ENCODE measurements at regions not wholly inside any gene's neighbourhood (a gene's known extent, or its start where the extent isn't known, plus 50 kb on each side); places are given as distances from the start of the nearest gene placed in this dataset.

DNA sequence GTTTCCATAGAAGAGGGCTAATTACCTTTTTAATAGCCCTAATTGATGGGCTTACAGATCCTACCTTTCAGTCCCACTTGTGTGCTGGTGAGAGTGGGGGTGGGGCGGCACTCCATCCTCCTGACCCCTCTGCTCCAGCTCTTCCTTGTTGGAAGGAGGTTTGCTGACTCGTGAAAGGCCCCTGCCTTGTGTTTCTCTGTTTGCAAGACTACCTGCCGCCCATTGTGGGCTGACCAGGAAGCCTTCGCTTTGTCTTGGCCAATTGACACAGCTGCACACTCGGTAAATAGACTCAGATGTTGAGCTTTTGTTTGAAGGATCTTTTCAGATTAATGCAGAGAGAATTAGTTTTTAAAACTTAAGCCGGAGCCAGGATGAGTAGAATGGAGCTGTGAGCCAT is 197.3 kb upstream of the HES1 start:
- DNase-seq, result no peak

DNA sequence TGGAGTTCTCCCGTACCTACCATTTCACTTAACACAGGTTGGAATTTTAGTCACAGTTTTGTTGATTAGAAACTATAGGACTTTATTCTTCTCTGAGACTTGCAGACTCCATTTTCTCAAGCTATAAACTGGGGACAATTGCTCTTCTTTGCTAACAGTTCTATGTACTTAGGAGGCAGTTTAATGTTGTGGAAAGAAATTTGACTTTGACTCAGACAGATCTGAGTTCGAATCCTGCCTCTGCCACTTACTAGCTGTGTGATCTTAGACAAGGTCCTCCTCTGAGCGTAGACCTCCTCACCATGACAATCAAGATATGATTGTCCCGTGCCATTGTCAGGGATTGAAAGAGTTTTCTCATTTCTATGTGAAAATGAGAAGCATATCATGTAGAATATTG is 196.4 kb upstream of the HES1 start:
- no peak for DNase-seq

DNA sequence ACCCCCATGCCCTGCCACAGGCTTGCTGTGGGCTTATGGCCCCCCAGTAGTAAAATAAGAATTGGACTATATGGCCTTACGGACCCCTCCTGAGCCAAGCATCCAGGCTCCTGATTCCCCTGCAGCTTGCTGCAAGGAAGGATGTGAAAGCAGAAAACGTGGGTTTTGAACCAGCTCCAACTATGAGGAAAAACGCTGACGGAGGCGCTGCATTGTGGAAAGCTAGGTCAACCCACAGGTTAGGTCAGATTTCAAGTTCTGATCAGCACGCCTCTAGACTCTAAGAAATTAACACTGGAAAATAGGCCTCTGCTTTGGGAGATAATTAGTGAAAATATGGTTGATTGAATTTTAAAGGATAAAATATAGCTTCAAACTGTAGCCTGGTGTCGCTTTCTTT is 195.4 kb upstream of the HES1 start:
- DNase-seq, result no peak

DNA sequence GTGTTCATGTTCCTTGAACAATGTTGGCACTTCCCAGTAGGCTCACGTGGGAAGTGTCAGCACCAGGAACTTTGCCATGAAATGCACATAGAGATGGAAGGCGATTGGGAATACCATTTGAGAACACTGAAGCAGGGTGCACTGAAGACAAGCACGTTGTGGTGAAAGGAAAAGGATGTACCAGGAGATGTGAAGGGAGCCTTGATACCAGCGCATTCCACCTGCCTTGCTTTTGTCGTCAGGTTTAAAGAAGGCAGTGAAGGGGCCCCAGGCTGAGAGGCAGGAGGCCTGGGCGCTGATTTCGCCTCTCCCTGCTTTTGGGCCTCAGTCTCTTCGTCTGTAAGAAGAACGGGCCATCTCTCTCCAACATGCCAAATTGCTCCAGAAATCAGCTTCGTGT is 194.5 kb upstream of the HES1 start:
- no peak for DNase-seq

DNA sequence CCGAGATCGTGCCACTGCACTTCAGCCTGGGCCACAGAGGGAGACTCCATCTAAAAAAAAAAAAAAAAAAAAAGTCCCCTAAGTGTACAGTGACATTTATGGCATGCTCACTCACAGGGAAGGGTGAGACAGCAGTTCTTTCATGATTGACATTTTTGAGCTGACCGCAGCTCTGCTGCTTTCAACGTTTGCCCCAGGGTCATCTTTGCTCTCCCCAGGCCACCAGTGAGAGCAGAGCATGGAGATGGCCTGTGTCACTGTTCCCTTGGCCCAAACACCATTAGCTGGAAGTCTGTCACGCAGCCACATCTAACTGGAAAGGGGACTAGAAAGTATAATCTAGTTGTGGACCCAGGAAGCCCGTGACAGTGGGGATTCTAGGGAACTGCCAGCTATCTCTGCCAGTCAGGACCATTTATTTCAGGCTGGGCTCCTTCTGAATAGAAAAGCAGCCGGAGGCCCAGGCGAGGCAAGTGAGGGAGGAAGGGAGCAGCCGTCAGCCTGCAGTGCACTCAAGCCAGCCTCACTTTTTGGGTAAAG is 193.4 kb upstream of the HES1 start:
- DNase-seq, result no peak

DNA sequence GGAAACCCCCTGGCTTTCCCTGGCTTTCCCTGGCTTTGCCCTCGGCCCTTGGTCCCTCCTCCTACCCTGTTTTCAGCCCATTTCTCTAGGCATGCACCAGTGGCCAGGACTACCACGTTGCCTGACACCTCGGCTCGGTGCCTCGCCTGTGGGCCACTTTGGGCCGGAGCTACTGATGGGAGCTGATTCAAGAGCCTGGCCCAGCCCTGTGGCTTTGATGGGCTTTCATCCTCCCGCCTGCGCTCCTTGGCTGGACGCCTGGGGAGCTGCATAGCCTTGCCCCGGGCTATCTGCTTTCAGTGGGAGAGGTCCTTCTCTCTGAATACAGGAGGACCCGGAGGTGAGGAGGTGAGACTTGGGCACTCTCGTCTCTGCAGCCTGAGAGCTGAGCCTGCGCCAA is 192.7 kb upstream of the HES1 start:
- no peak for DNase-seq

DNA sequence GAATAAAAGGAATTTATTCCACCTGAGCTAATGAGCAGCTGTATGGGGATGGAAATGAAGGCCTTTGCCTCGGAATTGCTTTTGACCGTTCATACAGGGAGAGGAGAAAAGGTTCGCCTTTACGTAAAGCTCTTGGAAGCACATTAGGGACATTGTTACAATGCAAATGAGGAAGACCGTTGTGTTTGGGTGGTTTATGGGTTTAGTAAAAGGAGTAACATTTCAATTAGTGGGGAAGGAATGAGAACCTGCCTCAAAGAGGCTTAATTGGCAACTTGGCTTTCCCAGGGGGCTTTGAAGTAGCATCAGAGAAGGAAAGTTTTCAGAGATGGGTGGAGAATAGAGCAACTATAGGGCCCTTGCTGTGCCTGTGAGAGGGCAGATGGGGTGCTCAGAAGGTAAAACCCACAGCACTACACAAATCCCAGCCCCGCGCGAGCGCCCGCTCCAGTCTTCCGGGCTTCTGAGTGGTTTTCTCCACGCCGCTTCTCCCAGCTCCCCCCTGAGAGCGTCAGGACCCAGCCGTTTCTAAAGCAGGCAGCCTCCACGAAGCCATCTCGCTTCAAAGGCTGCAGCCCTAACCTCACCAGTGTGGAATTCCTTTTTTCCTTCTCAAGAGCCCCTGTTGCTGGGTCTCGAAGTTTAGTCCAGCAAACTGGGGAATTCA is 192.0 kb upstream of the HES1 start:
- DNase-seq, result no peak

DNA sequence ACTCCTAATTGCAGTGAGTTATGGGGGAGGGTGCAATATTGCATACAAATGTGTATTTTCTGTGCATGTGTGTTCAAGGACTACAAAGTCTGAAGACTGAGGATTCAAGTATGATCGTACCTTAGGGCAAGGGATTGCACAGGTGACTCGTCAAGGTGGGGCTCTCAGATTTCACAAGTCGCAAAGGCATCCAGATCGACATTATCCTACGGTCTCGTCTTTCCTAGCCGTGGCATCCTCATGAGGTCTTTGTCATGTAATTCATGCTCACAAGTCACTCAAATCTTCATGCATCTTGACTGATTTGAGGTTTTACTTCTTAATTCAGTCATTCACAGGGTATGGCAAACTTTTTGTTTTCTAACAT is 191.4 kb upstream of the HES1 start:
- no peak for DNase-seq

DNA sequence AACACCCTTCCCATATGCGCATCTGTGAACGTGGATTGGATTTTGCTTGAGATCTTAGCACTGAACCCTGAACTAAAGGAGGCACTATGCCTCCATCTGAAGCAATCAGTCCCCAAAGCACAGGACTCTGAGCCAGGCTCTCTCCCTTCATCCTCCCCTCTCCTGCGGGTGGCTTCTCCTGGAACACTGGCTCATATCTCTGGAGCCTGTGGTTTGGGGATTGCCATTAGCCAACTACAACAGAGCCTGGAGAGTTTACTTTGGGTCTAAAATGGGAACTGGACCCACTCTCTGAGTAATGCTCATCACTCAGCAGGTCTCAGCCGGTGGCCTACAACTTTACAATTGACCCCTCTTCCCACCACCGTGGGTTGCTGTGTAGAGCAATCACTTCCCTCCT is 190.8 kb upstream of the HES1 start:
- no peak for DNase-seq

DNA sequence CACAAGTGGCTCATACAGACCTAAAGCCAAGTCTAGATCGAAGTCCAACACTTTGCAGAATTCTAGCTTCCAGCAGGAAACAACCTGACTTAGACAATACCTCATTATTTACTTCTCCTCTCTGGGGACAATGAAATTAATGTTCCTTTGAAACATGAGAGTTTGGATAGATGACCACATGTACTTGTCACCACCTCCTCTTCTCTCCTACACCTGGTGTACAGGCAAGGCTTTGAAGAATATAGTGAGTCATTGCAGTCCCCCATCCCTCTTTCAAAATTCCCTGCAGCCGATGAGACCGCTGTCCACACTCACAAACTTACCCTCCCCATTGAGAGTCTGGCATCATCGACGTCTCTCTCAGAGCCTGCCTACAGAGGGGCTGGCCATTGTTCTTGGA is 189.0 kb upstream of the HES1 start:
- DNase-seq, result no peak

DNA sequence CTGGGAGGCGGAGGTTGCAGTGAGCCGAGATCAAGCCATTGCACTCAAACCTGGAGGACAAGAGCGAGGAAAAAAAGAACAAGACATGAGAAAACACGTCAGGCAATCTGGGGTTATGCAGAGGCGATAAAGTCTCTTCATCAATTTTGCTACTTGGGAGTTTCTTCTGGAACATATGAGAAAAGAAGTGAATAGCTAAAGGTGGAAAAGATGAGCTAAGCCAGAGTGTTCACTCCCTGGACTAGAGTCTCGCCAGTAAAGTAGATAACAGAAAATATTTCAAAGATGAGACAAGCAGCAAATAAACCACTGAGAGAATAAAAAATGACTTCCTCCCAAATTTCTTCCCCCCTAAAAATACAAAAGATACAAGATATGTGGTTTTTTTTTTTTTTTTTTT is 188.4 kb upstream of the HES1 start:
- DNase-seq, result no peak

DNA sequence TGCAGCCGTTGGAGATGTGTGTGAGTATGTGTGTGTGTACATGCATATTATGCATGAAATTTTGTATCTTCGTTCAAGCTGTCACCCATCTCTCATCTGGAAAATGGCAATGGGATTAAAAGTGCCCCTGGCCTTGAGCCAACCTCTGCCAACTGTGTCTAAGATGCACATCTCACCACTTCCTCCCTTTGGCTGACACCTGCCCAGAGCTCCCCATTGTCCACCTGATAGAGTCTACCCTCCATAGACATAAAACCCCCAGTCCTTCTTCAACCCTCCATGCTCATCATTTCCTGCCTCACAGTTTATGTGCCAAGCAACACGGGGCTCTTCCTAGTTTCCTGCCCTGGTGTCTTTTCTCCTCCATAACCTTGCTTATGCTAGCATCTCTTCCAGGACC is 187.5 kb upstream of the HES1 start:
- DNase-seq, result no peak

DNA sequence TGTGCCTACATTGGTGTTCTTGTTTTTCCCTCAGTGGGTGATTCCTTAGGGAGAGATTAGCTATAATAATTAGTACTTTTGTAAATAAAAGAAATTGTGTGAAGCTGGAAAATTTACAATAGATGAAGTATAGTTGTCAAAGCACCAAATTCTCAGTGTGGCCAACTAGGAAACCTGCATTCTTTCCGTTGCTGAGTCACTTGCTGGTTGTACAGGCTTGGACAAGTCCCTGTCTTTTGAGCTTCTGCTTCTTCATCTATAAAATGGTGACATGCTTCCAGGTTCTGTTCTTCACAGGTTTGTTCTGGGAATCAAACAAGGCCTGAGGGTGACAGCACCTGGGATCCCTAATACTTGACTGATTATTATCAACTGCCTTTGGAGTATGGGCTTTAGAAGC is 184.1 kb upstream of the HES1 start:
- DNase-seq, result no peak

DNA sequence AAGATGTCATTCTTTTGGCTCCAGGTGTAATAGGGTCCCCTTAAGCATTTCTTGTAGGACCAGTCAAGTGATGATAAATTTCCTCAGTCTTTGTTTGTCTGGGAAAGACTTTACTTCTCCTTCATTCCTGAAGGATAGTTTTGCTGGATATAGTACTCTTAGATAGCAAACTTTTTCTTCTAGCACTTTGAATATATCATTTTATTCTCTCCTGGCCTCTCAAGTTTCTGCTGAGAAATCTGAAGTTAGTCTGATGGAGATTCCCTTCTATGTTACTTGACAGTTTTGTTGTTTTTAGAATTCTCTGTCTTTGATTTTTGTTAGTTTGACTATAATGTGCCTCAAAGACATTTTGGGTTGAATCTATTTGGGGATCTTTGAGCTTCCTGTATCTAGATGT is 181.2 kb upstream of the HES1 start:
- DNase-seq, result no peak

DNA sequence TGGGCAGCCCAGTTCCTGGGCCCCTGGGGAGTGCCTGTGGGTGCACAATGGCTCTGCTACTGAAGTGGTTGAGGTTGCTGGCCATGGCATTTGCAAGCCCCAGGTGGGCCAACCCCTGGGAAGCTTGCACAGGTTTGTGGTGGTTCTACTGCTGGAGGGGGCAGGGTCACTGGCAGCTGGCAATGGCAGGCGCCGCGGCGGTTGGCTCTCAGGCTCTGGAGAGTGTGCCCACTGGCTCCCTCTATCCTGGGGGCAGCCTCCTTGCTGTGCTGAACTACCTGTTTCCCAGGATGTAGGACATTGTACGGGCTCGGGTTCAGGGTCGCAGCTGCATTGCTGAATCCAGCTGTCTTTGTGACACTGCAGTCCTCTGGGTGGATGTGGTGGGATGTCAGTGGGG is 180.2 kb upstream of the HES1 start:
- no peak for DNase-seq

DNA sequence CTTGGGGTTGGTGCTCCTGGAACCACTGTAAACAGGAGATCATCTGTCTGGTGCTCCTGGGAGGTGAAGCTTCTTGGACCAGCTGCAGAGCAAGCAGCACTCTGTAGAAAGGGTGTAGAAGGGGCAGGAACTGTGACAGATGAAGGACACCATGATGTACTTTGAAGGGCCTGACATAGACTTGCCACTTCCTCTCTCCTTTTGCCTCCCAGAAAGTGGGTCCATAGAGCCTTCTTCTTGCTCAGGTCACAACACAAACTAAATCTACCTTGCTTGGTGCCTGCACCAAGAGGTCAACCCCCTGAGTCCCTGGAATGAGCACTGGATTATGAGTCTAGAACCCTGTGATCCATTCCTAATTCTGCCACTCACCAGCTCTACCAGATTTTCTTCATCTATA is 176.1 kb upstream of the HES1 start:
- no peak for DNase-seq

DNA sequence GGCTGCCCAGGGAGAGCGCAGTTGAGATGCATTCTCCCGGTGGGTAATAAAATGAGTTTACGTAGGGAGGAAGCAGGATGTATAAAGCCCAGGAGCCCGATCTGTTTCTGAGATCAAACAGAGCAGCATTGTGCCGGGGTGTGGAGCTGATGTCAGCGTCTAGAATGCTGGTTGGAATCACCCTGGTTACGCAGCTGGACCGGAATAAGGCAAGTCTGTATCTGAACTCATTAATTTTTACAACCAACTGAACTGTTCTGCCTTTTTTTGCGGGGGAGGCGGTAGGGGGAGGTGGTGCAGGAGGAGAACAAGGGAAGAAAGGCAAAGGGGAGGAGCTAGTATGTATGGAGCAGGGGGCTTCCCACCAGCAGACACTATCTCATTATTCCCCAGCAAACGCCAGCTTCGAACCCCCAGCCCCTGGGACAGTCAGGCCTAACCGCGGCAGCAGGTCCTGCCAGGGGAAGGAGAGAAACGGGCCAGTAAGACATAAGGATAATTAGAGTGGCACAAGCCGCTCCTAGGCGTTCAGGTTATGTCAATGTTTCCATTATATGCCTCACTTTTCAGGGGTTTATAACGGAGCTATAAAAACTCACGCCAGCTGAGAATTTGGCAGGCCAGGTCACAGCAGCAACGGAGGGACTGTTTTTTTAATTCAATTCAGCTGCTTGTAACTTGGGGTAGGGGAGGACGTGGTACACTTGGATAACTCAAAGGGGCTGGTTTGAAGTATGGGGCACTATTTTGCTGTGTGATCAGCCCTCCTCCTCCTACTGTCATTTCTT is 175.3 kb upstream of the HES1 start:
- no peak for DNase-seq

DNA sequence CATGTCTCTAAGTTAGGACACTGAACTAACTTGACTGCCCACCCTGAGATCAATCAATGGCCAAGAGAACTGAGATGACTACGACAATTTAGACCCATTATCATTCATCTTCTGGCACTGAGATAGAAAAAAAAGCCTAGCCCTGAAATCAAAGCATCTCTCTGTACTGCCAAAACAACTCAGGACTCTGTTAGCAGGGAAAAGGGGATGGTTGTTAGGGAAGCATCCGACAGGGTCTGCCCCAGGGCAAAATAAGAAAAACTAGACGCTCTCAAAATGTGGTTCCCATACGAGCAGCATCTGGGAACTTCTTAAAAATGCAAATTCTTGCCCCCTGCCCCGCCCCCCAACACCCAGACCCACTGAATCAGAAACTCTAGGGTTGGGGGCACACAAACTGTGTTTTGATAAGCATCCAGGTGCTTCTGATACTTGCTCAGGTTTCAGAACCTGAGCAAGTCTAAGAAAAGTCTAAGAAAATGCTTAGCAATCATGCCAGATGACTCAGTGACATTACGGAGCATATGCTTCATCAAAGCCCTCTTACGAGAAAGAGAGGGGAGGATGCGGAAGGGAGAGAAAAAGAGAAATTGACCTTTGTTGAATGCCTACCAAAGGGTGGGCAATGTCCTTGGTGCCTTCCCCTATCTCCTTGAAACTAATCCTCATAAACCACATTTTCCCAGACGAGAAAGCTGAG is 172.8 kb upstream of the HES1 start:
- no peak for DNase-seq

DNA sequence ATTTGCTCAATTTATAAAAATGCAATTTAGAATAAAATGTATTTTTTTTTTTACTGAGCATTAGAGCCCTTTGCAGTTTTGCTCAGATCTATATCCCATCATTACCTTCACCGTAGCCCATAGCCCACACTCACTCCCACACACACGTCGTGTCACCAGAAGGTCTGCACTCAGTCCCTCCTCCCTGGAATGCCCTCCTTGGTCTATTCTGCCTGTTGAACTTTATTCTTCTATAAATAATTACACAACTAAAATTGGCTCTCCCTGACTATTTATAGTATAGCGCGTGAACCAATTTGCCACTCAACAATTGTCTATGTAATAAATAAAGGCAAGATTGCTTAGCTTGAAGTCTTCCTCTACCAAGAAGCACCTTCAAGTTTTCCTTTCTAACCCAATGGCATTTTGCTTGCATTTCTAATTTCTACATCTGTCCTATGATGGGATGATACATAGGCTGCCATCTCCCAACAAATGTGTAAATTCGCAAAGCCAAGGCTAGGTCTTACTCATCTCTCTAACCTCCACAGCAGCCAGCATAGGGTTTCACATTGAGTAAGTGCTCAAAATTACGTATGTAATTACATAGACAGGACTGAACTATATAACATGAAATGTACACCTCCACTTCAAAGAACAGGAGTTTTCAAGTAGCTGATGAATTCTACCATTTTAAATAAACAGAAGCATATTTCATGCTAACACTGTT is 172.0 kb upstream of the HES1 start:
- DNase-seq, result no peak

DNA sequence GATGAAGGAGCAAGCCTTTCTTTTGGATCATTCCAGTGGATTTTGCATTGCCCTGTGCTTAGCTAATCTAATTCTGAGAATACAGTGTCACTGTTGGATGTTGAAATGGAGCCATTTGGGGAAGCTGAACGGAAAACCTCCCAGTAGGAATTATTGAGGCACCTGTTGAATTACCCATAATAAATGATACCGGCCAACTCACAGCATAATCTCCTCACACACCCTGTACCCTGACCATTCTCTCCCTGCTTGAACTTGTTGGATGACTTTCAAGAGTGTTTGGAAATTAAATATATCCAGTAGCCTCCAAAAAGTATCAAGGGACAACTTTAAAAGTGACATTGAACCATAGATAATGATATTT is 171.4 kb upstream of the HES1 start:
- DNase-seq, result no peak

DNA sequence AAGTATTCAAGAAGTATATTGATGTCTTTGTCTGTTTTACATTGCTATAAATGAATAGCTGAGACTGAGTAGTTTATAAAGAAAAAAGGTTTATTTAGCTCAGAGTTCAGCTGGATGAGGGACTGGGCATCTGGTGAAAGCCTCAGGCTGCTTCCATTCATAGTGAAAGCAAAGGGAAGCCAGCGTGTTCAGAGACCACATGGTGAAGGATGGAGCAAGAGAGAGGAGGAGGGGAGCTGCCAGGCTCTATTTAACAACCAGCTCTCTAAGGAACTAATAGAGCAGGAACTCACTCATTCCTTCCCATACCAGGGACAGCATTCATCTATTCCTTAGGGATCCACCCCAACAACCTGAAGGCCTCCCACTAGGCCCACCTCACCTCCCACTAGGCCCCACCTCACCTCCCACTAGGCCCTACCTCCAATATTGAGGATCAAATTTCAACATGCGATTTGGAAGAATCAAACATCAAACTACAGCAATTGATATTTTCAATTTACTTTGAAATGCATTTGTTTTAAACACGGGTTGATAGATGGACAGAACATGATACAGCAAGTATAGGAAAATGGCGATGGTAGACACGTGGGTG is 167.5 kb upstream of the HES1 start:
- no peak for DNase-seq

DNA sequence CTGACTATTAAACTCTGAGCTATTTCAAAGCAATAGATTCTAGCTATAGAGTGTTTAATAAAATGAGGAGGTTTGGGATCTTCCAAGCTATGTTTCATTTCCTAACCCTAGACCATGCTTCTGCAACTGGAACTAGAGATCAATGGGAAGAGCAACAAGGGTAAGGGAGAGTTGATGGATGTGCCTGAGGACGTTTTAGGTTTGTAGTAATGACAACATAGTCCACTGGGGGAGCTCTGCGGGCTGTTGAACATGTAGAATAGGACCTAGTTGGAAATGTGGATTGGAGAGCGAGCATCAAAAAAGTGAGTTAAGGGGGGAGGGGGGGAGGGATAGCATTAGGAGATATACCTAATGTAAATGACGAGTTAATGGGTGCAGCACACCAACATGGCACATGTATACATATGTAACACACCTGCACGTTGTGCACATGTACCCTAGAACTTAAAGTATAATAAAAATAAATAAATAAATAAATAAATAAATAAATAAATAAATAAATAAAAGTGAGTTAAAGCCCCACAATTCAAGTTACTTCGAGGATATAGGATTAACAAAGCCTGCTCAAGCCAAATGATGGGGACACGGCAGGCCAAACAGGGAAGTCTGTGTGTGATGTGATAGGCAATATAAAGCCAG is 165.7 kb upstream of the HES1 start:
- peak in 1 of 2 donors; percentile 7 for DNase-seq

DNA sequence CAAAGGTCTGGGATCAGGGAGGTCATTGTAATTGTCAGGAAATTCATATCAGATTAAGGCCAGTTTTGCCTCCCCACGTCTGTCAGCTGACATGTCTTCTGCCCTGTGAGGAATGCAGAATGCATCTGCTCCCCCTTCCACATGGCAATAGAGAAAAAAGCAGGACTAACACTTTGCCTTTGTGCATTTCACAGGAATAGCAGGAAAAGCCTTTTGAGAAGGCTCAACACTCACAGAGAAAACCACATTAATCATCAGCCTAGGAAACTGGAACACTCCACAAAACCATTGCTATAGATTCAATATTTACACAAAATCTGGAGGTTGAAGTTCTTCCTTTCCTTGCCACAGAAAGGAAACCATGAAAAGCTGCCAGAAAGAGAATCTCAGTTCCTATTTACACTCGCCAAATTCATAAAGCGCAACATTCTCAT is 165.2 kb upstream of the HES1 start:
- no peak for DNase-seq
